HG02981 (cell line): ENCODE measurements at regions not wholly inside any gene's neighbourhood (a gene's known extent, or its start where the extent isn't known, plus 50 kb on each side); places are given as distances from the start of the nearest gene placed in this dataset.
"Not testable (repeated sequence)": the region's sequence is repeated elsewhere in the genome, so short reads cannot be mapped to it uniquely, and the experiment has no call there.

Experiments used
- ATAC-seq: cut with Tn5 transposase; IDR thresholded peaks from one replicate; pipeline ENCODE4 v1.9.1; 2021; ENCODE audit warnings: mild to moderate bottlenecking, moderate library complexity; ENCODE audit not compliant: unreplicated experiment

- no peak for ATAC-seq
These were observed 332.1 kb upstream of the FAM98A start for GRCh38 chr2:33931164-33931563.

- peak; percentile 98 for ATAC-seq
These were observed 330.4 kb upstream of the FAM98A start for GRCh38 chr2:33929467-33929866.

- no peak for ATAC-seq
These were observed 328.7 kb upstream of the FAM98A start for GRCh38 chr2:33927756-33928155.

GRCh38 chr2:33925311-33925710, 326.2 kb upstream of the FAM98A start:
- no peak for ATAC-seq

GRCh38 chr2:33924586-33925169, 325.6 kb upstream of the FAM98A start:
- ATAC-seq, result no peak

- ATAC-seq, result no peak
These were observed 318.2 kb upstream of the FAM98A start for GRCh38 chr2:33917252-33917651.

- no peak for ATAC-seq
These were observed 314.0 kb upstream of the FAM98A start for GRCh38 chr2:33913071-33913616.

- no peak for ATAC-seq
These were observed 312.2 kb upstream of the FAM98A start for GRCh38 chr2:33911327-33911726.

- no peak for ATAC-seq
These were observed 311.0 kb upstream of the FAM98A start for GRCh38 chr2:33909945-33910695.

GRCh38 chr2:33907866-33908265, 308.8 kb upstream of the FAM98A start:
- ATAC-seq, result no peak

- not testable (repeated sequence) for ATAC-seq
These were observed 307.0 kb upstream of the FAM98A start for GRCh38 chr2:33906129-33906528.

- ATAC-seq, result no peak
These were observed 305.7 kb upstream of the FAM98A start for GRCh38 chr2:33904801-33905200.

- no peak for ATAC-seq
These were observed 304.6 kb upstream of the FAM98A start for GRCh38 chr2:33903701-33904100.

GRCh38 chr2:33903215-33903614, 304.1 kb upstream of the FAM98A start:
- no peak for ATAC-seq

- ATAC-seq, result no peak
These were observed 301.5 kb upstream of the FAM98A start for GRCh38 chr2:33900610-33901009.

- ATAC-seq, result no peak
These were observed 298.6 kb upstream of the FAM98A start for GRCh38 chr2:33897741-33898140.

- ATAC-seq, result no peak
These were observed 294.7 kb upstream of the FAM98A start for GRCh38 chr2:33893824-33894223.

GRCh38 chr2:33891616-33892015, 292.5 kb upstream of the FAM98A start:
- no peak for ATAC-seq

- no peak for ATAC-seq
These were observed 291.6 kb upstream of the FAM98A start for GRCh38 chr2:33890686-33891085.

GRCh38 chr2:33877348-33878016, 278.4 kb upstream of the FAM98A start:
- no peak for ATAC-seq

- no peak for ATAC-seq
These were observed 274.0 kb upstream of the FAM98A start for GRCh38 chr2:33873076-33873605.
